PFSK-1 (cell line): ENCODE measurements at regions not wholly inside any gene's neighbourhood (a gene's known extent, or its start where the extent isn't known, plus 50 kb on each side); places are given as distances from the start of the nearest gene placed in this dataset.

ENCODE experiments used
- FOXP2 ChIP-seq: optimal IDR thresholded peaks from 2 replicates; pipeline ENCODE3; 2011; ENCODE audit warnings: borderline replicate concordance, control low read depth, inconsistent platforms; ENCODE audit not compliant: insufficient read depth; ENCODE audit errors: extremely low read length, extremely low read depth
- POLR2AphosphoS5 ChIP-seq: IDR thresholded peaks from 2 replicates; pipeline ENCODE4 v1.6.1; 2012; ENCODE audit warnings: low read depth, mild to moderate bottlenecking, control low read depth, low read length, moderate library complexity
- SIN3A ChIP-seq: IDR thresholded peaks from 2 replicates; pipeline ENCODE4 v1.6.1; 2012; ENCODE audit warnings: mild to moderate bottlenecking, low read length, moderate library complexity, borderline replicate concordance; ENCODE audit not compliant: insufficient read depth
- TAF1 ChIP-seq: IDR thresholded peaks from 2 replicates; pipeline ENCODE4 v1.6.1; 2012; ENCODE audit warnings: low read length, control low read depth, borderline replicate concordance; ENCODE audit not compliant: insufficient read depth
- TF ChIP-seq, protein P1 (sequence below), 2 experiments: IDR thresholded peaks; 2 replicates each; pipeline versions ENCODE4 v1.6.1 to v1.8.0; 2011 to 2012; ENCODE audit warnings: low read depth in 2 of 2, low read length in 2 of 2, control low read depth in 1 of 2, inconsistent platforms in 1 of 2, mild to moderate bottlenecking in 1 of 2, moderate library complexity in 1 of 2; ENCODE audit not compliant: insufficient read depth in 1 of 2

DNA sequence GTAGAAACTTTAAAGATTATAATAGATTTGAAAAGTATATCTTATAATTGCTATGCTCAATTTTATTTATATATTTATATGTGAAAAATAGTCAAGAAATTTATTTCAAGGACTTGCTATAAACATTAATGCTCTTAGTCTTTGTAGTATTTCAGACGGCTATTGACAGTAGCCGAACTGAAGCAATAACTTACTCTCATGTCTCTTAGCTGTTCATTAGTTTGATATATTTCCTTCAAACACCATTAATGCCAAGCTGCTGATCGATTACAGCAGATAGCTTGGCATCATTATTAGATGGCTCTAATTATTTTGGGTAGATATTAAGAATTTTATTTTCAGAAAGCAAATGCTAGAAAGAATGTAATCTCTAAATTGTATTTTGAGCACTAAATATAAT is 1151.5 kb upstream of the SPRY2 start:
- no peak for TF ChIP-seq SIN3A
- no peak for TF ChIP-seq FOXP2
- TF ChIP-seq TAF1, result no peak
- no peak for TF ChIP-seq POLR2AphosphoS5
- TF ChIP-seq, protein P1, sequence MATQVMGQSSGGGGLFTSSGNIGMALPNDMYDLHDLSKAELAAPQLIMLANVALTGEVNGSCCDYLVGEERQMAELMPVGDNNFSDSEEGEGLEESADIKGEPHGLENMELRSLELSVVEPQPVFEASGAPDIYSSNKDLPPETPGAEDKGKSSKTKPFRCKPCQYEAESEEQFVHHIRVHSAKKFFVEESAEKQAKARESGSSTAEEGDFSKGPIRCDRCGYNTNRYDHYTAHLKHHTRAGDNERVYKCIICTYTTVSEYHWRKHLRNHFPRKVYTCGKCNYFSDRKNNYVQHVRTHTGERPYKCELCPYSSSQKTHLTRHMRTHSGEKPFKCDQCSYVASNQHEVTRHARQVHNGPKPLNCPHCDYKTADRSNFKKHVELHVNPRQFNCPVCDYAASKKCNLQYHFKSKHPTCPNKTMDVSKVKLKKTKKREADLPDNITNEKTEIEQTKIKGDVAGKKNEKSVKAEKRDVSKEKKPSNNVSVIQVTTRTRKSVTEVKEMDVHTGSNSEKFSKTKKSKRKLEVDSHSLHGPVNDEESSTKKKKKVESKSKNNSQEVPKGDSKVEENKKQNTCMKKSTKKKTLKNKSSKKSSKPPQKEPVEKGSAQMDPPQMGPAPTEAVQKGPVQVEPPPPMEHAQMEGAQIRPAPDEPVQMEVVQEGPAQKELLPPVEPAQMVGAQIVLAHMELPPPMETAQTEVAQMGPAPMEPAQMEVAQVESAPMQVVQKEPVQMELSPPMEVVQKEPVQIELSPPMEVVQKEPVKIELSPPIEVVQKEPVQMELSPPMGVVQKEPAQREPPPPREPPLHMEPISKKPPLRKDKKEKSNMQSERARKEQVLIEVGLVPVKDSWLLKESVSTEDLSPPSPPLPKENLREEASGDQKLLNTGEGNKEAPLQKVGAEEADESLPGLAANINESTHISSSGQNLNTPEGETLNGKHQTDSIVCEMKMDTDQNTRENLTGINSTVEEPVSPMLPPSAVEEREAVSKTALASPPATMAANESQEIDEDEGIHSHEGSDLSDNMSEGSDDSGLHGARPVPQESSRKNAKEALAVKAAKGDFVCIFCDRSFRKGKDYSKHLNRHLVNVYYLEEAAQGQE (IDR thresholded peaks at IDR 0.05; ENCODE audit: insufficient read depth in 1 of 2, low read depth in 2 of 2, low read length in 2 of 2), result no peak

DNA sequence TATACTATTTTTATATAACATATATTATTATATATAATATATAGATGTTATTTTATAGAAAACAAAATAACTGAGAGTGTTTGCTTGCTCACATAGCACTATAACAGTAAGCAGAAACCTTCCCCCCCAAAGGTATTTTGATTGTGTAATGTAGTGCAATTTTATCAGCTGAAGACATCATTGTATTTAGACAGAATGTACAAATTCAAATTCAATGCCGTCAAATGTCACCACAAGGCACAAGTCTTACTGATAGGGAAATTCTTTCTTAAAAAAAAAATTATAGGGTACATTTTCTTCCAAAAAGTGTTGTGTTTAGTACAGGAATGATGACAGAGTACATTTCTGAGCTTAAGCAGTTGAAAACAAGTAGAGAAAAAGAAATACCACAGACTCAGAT is 1147.1 kb upstream of the SPRY2 start:
- TF ChIP-seq FOXP2, result no peak
- TF ChIP-seq, protein P1 (IDR thresholded peaks at IDR 0.05; ENCODE audit: insufficient read depth in 1 of 2, low read depth in 2 of 2, low read length in 2 of 2), result no peak
- TF ChIP-seq SIN3A, result no peak

DNA sequence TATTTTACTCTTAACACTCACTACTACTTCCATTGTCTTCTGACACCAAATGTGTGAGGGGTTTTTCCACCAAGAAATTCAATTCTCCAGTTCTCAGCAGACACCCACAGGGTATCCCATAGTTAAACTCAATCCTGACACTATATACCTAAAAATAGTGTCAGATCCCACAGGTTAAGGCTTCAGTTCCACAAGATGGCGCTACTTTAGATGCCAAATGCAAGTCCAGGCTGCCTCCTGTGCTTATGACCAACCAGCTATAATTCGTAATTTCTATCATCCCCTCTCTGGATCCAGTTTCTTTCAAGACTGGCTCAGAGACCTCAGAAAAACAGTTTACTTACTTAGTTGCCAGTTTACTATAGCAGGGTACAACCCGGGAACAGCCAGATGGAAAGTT is 1146.2 kb upstream of the SPRY2 start:
- TF ChIP-seq POLR2AphosphoS5 (no peak), TAF1 (no peak), SIN3A (no peak), FOXP2 (no peak)
- TF ChIP-seq, protein P1 (IDR thresholded peaks at IDR 0.05; ENCODE audit: insufficient read depth in 1 of 2, low read depth in 2 of 2, low read length in 2 of 2), result no peak

DNA sequence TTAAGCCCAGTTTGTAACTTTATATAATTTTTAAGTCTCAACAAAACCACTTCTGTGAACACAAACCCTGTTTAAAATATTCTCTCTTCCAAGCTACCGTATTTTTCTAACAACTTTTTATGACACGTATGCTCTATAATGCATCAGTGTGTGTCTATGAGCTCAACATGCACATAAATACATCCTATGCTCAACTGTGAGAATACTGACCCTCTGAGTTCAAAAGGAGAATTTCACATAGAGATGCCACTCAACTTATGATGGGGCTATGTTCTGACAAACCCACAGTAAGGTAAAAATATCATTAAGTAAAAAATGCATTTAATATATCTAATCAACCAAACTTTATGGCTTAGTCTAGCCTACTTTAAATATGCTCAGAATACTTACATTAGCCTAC is 1139.7 kb upstream of the SPRY2 start:
- TF ChIP-seq POLR2AphosphoS5 (no peak), TAF1 (no peak), SIN3A (no peak), FOXP2 (no peak)
- TF ChIP-seq, protein P1 (IDR thresholded peaks at IDR 0.05; ENCODE audit: insufficient read depth in 1 of 2, low read depth in 2 of 2, low read length in 2 of 2), result no peak

DNA sequence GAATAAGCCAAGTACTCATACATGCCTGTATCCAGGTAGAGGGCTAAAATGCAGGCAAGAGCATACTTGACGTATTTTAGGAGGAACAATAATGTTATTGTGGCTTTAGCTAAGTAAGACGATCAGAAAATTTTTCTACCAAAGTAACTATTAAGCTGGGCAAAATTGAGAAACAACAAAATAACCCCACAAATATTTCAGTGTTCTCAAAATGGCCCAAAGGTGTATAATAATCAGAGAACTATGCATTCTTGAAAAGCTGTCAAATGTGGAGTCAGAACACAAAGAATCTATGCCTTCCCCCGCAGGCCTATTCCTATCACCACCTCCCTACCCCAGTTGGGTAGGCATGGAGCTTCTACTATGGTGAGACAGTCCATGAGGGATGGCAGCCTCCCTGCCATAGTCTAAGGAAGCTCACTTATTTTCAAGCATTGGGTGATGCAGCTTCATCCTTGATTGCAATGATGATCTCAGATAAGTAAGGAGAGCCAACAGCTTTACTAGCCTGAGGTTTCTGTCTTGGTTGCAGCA is 1132.5 kb upstream of the SPRY2 start:
- no peak for TF ChIP-seq SIN3A
- TF ChIP-seq, protein P1 (IDR thresholded peaks at IDR 0.05; ENCODE audit: insufficient read depth in 1 of 2, low read depth in 2 of 2, low read length in 2 of 2), result no peak
- no peak for TF ChIP-seq POLR2AphosphoS5
- no peak for TF ChIP-seq FOXP2
- no peak for TF ChIP-seq TAF1
